Mononuclear cell (primary cell): ENCODE measurements at regions not wholly inside any gene's neighbourhood (a gene's known extent, or its start where the extent isn't known, plus 50 kb on each side); places are given as distances from the start of the nearest gene placed in this dataset.

Experiments
- H3K27me3 ChIP-seq: 2 replicates; pipeline ENCODE4 v1.6.0; 2011; ENCODE audit warnings: low read length, control low read depth; ENCODE audit not compliant: insufficient read depth
- H3K4me1 ChIP-seq: 2 replicates; pipeline ENCODE4 v1.5.1; 2011; ENCODE audit warnings: mild to moderate bottlenecking, low read length, control low read depth; ENCODE audit not compliant: insufficient read depth
- H3K4me3 ChIP-seq: 2 replicates; pipeline ENCODE4 v1.5.1; 2011; ENCODE audit warnings: mild to moderate bottlenecking, low read length, moderate library complexity
- H3K9me3 ChIP-seq: 2 replicates; pipeline ENCODE4 v1.5.1; 2011; ENCODE audit warnings: low read depth, mild to moderate bottlenecking, control low read depth, low read length

DNA sequence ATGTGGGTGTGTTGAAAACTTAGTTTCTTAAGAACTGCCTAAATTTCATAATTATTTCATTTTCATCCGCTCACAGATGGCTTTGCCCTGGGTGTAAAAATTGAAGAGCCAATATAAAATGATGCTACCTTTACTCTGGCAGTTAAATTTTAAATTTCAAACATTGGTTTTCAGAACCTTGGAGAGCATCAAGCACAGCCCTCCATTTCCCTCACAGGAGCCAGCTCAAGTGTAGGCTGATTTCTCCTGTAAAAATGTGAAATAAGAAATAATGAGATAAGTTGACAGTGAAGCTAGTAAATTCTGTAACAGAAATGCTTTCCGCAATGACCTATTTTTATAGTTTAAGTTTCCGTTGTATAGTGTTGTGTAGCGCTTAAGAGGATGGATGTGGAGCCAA is 53.9 kb upstream of the AKT3 start:
- no peaks in the 10 kb centered on the region for H3K4me1 ChIP-seq
- peaks cover 9% of the 10 kb centered on the region for H3K27me3 ChIP-seq
- H3K9me3 ChIP-seq: no peaks in the 10 kb centered on the region
- H3K4me3 ChIP-seq: no peak overlapping the region

DNA sequence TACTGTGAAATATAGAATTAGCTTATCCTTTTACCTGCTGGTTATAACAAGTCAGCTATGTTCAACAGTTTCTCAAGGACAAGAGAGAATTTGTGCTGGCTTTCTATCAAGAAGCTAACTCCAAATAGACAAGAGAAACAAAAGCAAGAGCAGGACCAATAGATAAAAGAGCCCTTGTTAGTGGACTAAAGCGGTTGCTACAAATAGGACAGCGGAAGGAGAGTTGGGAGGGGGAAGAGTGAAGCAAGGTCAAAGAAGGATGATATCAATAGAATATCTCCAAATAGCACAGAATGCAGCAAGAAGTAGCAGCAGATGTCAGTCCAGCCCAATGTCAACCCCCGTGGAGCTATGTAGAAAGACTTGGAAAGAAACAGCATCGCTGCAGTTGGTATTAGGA is 53.0 kb upstream of the AKT3 start:
- no peak overlapping the region for H3K4me3 ChIP-seq
- H3K9me3 ChIP-seq: no peaks in the 10 kb centered on the region
- peaks cover 9% of the 10 kb centered on the region for H3K27me3 ChIP-seq
- no peaks in the 10 kb centered on the region for H3K4me1 ChIP-seq

DNA sequence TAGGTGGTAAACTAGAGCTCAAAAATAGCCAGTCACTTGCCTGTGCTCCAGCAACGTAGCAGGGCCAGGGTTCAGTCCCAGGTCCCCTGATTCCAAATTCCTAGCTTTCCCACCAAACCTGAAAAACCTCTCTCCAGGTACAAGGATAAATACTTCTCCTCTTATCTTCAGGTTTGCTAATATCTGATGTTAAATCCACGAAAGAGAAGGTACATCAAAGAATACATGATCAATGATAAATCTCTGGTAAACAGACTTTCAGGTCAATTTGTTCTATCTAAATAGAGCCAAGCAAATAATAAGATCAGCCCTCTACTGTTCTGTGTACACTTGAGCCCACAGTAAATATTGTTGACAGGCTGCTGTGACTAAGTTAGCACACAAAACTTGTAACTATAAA is 52.1 kb upstream of the AKT3 start:
- no peaks in the 10 kb centered on the region for H3K9me3 ChIP-seq
- peaks cover 9% of the 10 kb centered on the region for H3K27me3 ChIP-seq
- no peak overlapping the region for H3K4me3 ChIP-seq
- no peaks in the 10 kb centered on the region for H3K4me1 ChIP-seq
